Sciatic nerve (tissue), 2 donors: ENCODE measurements at regions not wholly inside any gene's neighbourhood (a gene's known extent, or its start where the extent isn't known, plus 50 kb on each side); places are given as distances from the start of the nearest gene placed in this dataset.
"Not testable (repeated sequence)": the region's sequence is repeated elsewhere in the genome, so short reads cannot be mapped to it uniquely, and the experiment has no call there.

ENCODE experiments used
- ATAC-seq: fragments of 200-7000 bp; cut with Tn5 transposase; one replicate; pipeline ENCODE4 v1.9.1; 2020; ENCODE audit warnings: mild to moderate bottlenecking, moderate library complexity
- DNase-seq: peaks from one replicate; pipeline ENCODE4 v3.0.0-alpha.2; 2020; ENCODE audit warnings: low spot score
- intact Hi-C: fragments of 100-400 bp; cut with DNase I; formaldehyde crosslinking; loops from one replicate; pipeline ENCODE4 v1.14.2; 2022
- donor health status: DM: no; HTN: no; CAD: no.
- donor health status: DM: no; HTN: no; CAD: no.

- ATAC-seq (no peak), DNase-seq (no peak)
- intact Hi-C loops, result no loop called here
Measured at GRCh38 chr2:4900861-4901770, 791.1 kb upstream of the SOX11 start.

- no peak for DNase-seq
- intact Hi-C loops, result no loop called here
- no peak for ATAC-seq
Measured at GRCh38 chr2:4903656-4904348, 788.4 kb upstream of the SOX11 start.

GRCh38 chr2:4908461-4908860, 783.7 kb upstream of the SOX11 start:
- no peak for ATAC-seq
- intact Hi-C loops, result no loop called here
- no peak for DNase-seq

- intact Hi-C loops, result no loop called here
- ATAC-seq (no peak), DNase-seq (no peak)
Measured at GRCh38 chr2:4909346-4910009, 782.7 kb upstream of the SOX11 start.

- no peak for DNase-seq
- intact Hi-C loops, result no loop called here
- no peak for ATAC-seq
Measured at GRCh38 chr2:4914036-4914435, 778.1 kb upstream of the SOX11 start.

GRCh38 chr2:4914551-4914950, 777.6 kb upstream of the SOX11 start:
- DNase-seq (no peak), ATAC-seq (peak; percentile 84)
- intact Hi-C loops, result no loop called here

- intact Hi-C loops, result no loop called here
- DNase-seq (no peak), ATAC-seq (no peak)
Measured at GRCh38 chr2:4915357-4915756, 776.8 kb upstream of the SOX11 start.

- ATAC-seq, result no peak
- no peak for DNase-seq
- intact Hi-C loops, result no loop called here
Measured at GRCh38 chr2:4916094-4916493, 776.1 kb upstream of the SOX11 start.

GRCh38 chr2:4930704-4931103, 761.5 kb upstream of the SOX11 start:
- ATAC-seq, result no peak
- intact Hi-C loops, result no loop called here
- no peak for DNase-seq

GRCh38 chr2:4931721-4932365, 760.3 kb upstream of the SOX11 start:
- intact Hi-C loops, result no loop called here

GRCh38 chr2:4935291-4935690, 756.9 kb upstream of the SOX11 start:
- intact Hi-C loops, ATAC-seq, DNase-seq: not testable (repeated sequence)

More at GRCh38 chr2:4931721-4932365, 760.3 kb upstream of the SOX11 start:
- ATAC-seq (no peak), DNase-seq (no peak)

GRCh38 chr2:4937550-4937949, 754.6 kb upstream of the SOX11 start:
- intact Hi-C loops, result no loop called here
- DNase-seq, result no peak
- ATAC-seq, result peak; percentile 79

GRCh38 chr2:4938206-4938605, 754.0 kb upstream of the SOX11 start:
- ATAC-seq, result peak; percentile 41
- intact Hi-C loops, result no loop called here
- no peak for DNase-seq

- no peak for ATAC-seq
- intact Hi-C loops, result no loop called here
Measured at GRCh38 chr2:4942441-4942840, 749.7 kb upstream of the SOX11 start.

GRCh38 chr2:4947911-4948310, 744.3 kb upstream of the SOX11 start:
- no peak for ATAC-seq
- DNase-seq, result no peak
- intact Hi-C loops, result no loop called here

More at GRCh38 chr2:4942441-4942840, 749.7 kb upstream of the SOX11 start:
- no peak for DNase-seq

GRCh38 chr2:4951368-4951767, 740.8 kb upstream of the SOX11 start:
- DNase-seq, result no peak
- ATAC-seq, result no peak
- intact Hi-C loops, result no loop called here

GRCh38 chr2:4959219-4959618, 733.0 kb upstream of the SOX11 start:
- ATAC-seq, result no peak
- intact Hi-C loops, result no loop called here

GRCh38 chr2:4962419-4962818, 729.8 kb upstream of the SOX11 start:
- intact Hi-C loops, result no loop called here
- no peak for ATAC-seq

More at GRCh38 chr2:4959219-4959618, 733.0 kb upstream of the SOX11 start:
- DNase-seq, result no peak

GRCh38 chr2:4963106-4963505, 729.1 kb upstream of the SOX11 start:
- ATAC-seq, result no peak
- DNase-seq, result no peak
- intact Hi-C loops, result no loop called here

More at GRCh38 chr2:4962419-4962818, 729.8 kb upstream of the SOX11 start:
- no peak for DNase-seq
